CD4-positive, alpha-beta memory T cell (primary cell): ENCODE measurements at regions not wholly inside any gene's neighbourhood (a gene's known extent, or its start where the extent isn't known, plus 50 kb on each side); places are given as distances from the start of the nearest gene placed in this dataset.

Experiments used
- CTCF ChIA-PET: fragments of 350-600 bp; sonication (Branson Sonifier 250); formaldehyde crosslinking; loops from one replicate; lab custom pipeline; 2021; ENCODE audit warnings: inconsistent platforms; ENCODE audit not compliant: partially characterized antibody; lab: Charles Lee
- POLR2A ChIA-PET: fragments of 350-600 bp; sonication (Branson Sonifier 250); formaldehyde crosslinking; loops from one replicate; lab custom pipeline; 2021; ENCODE audit not compliant: partially characterized antibody; lab: Charles Lee
- DNase-seq, 5 donors: peaks; one replicate each; pipeline versions ENCODE4 v3.0.0 to v3.0.0-alpha.2; 2020 to 2022; ENCODE audit warnings: mixed read lengths in 1 of 5
- H3K27ac ChIP-seq: one replicate; pipeline ENCODE4 v1.7.0; 2013; ENCODE audit warnings: low read depth, low read length
- H3K27me3 ChIP-seq: 2 replicates; pipeline ENCODE4 v1.7.0; 2013; ENCODE audit warnings: mild to moderate bottlenecking, low read length, moderate library complexity; ENCODE audit not compliant: insufficient read depth
- H3K36me3 ChIP-seq: 2 replicates; pipeline ENCODE4 v1.7.0; 2013; ENCODE audit warnings: mild to moderate bottlenecking, low read length, moderate library complexity; ENCODE audit not compliant: insufficient read depth
- H3K4me1 ChIP-seq: 2 replicates; pipeline ENCODE4 v1.7.0; 2013; ENCODE audit warnings: mild to moderate bottlenecking, low read length, moderate library complexity; ENCODE audit not compliant: insufficient read depth
- H3K4me3 ChIP-seq, 2 donors: one replicate each; pipeline ENCODE4 v1.7.0; 2013; ENCODE audit warnings: low read length in 2 of 2, mild to moderate bottlenecking in 1 of 2
- H3K9me3 ChIP-seq, 2 donors: one replicate each; pipeline ENCODE4 v1.7.0; 2013; ENCODE audit warnings: low read length in 2 of 2, control low read depth in 1 of 2; ENCODE audit not compliant: control insufficient read depth in 1 of 2
- H3K27ac Mint-ChIP-seq, 7 donors: one replicate each; pipeline ENCODE4 v1.8.0; 2020 to 2021; ENCODE audit warnings: mixed read lengths in 7 of 7, mild to moderate bottlenecking in 6 of 7, inconsistent platforms in 3 of 7, moderate library complexity in 3 of 7
- H3K27me3 Mint-ChIP-seq, 2 donors: one replicate each; pipeline ENCODE4 v1.8.0; 2020 to 2021; ENCODE audit warnings: mixed read lengths in 2 of 2
- H3K36me3 Mint-ChIP-seq, 2 donors: one replicate each; pipeline ENCODE4 v1.8.0; 2020 to 2021; ENCODE audit warnings: mixed read lengths in 2 of 2, inconsistent platforms in 1 of 2, mild to moderate bottlenecking in 1 of 2
- H3K4me1 Mint-ChIP-seq, 4 donors: one replicate each; pipeline ENCODE4 v1.8.0; 2020 to 2021; ENCODE audit warnings: mixed read lengths in 4 of 4, mild to moderate bottlenecking in 1 of 4
- H3K4me3 Mint-ChIP-seq, 8 donors: one replicate each; pipeline ENCODE4 v1.8.0; 2020 to 2021; ENCODE audit warnings: mixed read lengths in 8 of 8, mild to moderate bottlenecking in 7 of 8, moderate library complexity in 6 of 8, inconsistent platforms in 3 of 8
- H3K9me3 Mint-ChIP-seq, 8 donors: one replicate each; pipeline ENCODE4 v1.8.0; 2020 to 2021; ENCODE audit warnings: mixed read lengths in 8 of 8, mild to moderate bottlenecking in 5 of 8, inconsistent platforms in 3 of 8, moderate library complexity in 1 of 8
- intact Hi-C: fragments of 100-400 bp; cut with micrococcal nuclease; formaldehyde crosslinking; loops from one replicate; pipeline ENCODE4 v1.15.1; 2023

DNA sequence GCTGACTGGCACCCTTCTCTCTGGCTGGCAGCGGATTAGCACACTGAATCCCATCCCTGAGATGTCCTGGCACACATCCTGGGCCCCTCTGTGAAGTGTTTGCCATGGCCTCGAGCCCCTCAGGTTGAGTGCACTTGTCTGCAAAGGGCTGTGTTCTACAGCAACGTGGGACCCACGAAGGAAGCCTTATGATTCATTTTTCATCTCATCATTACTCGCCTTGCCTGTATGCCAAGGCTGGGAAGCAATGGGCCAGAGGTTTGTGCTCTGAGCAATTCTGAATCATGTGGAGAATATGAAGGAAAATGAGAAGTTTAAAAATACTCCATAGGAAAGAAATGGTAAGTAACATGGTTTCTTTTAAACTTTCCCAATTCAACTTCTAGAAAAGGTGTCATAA, 124.8 kb upstream of the LMO4 start:
- Mint-ChIP-seq H3K36me3 (no peaks in the 10 kb centered on the region), H3K27me3 (peaks cover 15 to 33% of the 10 kb centered on the region in 2 donors), H3K4me3 (peak overlapping the region in 1 of 8 donors; percentile 8), H3K9me3 (peaks cover 0 to 2% (median 0%) of the 10 kb centered on the region in 8 donors), H3K27ac (no peak overlapping the region), H3K4me1 (peaks cover 0 to 12% (median 5%) of the 10 kb centered on the region in 4 donors)
- no peaks in the 10 kb centered on the region for H3K9me3 ChIP-seq
- no peak overlapping the region for H3K27ac ChIP-seq
- no peaks in the 10 kb centered on the region for H3K27me3 ChIP-seq
- DNase-seq = no peak
- no peaks in the 10 kb centered on the region for H3K36me3 ChIP-seq
- ChIA-PET CTCF (interaction anchor here (1.5 kb wide), 1 partner anchor 17 kb away, joined by 3 read pairs; no protein-coding TSS in a partner anchor), POLR2A (no interaction called here)
- H3K4me1 ChIP-seq = no peaks in the 10 kb centered on the region
- H3K4me3 ChIP-seq = no peak overlapping the region
- intact Hi-C loops = no loop called here

GRCh38 chr1:87204441-87204840, 124.2 kb upstream of the LMO4 start:
- CTCF ChIA-PET = interaction anchor here (1.5 kb wide), 1 partner anchor 18 kb away, joined by 3 read pairs; no protein-coding TSS in a partner anchor
- H3K9me3 ChIP-seq = no peaks in the 10 kb centered on the region
- peaks cover 15 to 34% of the 10 kb centered on the region in 2 donors for H3K27me3 Mint-ChIP-seq
- no peaks in the 10 kb centered on the region for H3K36me3 ChIP-seq
- no peak overlapping the region for H3K4me3 ChIP-seq
- POLR2A ChIA-PET = no interaction called here
- H3K27me3 ChIP-seq = no peaks in the 10 kb centered on the region
- no peak overlapping the region for H3K27ac ChIP-seq
- intact Hi-C loops = no loop called here
- H3K27ac Mint-ChIP-seq = no peak overlapping the region
- no peaks in the 10 kb centered on the region for H3K4me1 ChIP-seq
- no peaks in the 10 kb centered on the region for H3K36me3 Mint-ChIP-seq
- peaks cover 0 to 2% (median 0%) of the 10 kb centered on the region in 8 donors for H3K9me3 Mint-ChIP-seq
- peaks cover 0 to 12% (median 5%) of the 10 kb centered on the region in 4 donors for H3K4me1 Mint-ChIP-seq
- no peak overlapping the region for H3K4me3 Mint-ChIP-seq
- no peak for DNase-seq

DNA sequence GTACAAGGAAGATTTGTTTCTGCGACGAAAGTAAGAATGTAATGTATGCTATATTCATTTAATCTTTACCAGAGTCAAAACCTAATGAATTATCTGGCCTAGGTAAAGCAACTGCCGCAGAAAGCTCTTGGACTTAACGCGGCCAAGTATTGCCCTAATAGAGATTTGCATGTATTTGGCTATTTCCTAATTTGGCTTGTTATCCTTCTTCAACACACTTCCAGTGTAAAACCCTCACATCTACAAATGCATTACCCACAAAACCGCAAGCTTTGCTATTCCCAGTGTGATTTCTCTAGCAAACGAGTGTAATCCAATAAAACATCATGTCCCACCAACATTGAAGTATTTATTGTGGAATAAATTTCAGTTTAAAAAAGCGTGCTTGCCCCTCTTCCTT, 123.8 kb upstream of the LMO4 start:
- POLR2A ChIA-PET = no interaction called here
- CTCF ChIA-PET = interaction anchor here (1.5 kb wide), 1 partner anchor 18 kb away, joined by 3 read pairs; no protein-coding TSS in a partner anchor
- Mint-ChIP-seq H3K9me3 (peaks cover 0 to 2% (median 0%) of the 10 kb centered on the region in 8 donors), H3K4me1 (peaks cover 0 to 12% (median 5%) of the 10 kb centered on the region in 4 donors), H3K27ac (no peak overlapping the region), H3K36me3 (no peaks in the 10 kb centered on the region), H3K4me3 (no peak overlapping the region), H3K27me3 (peaks cover 15 to 29% of the 10 kb centered on the region in 2 donors)
- intact Hi-C loops = no loop called here
- Histone ChIP-seq H3K36me3 (no peaks in the 10 kb centered on the region), H3K4me1 (no peaks in the 10 kb centered on the region), H3K27me3 (no peaks in the 10 kb centered on the region), H3K4me3 (no peak overlapping the region), H3K27ac (no peak overlapping the region), H3K9me3 (no peaks in the 10 kb centered on the region)
- DNase-seq = no peak

- H3K4me3 ChIP-seq = no peak overlapping the region
- no peaks in the 10 kb centered on the region for H3K9me3 ChIP-seq
- Mint-ChIP-seq H3K9me3 (peaks cover 0 to 2% (median 0%) of the 10 kb centered on the region in 8 donors), H3K4me1 (peaks cover 0 to 12% (median 5%) of the 10 kb centered on the region in 4 donors), H3K4me3 (no peak overlapping the region), H3K27ac (no peak overlapping the region), H3K36me3 (no peaks in the 10 kb centered on the region), H3K27me3 (peaks cover 16 to 21% of the 10 kb centered on the region in 2 donors)
- H3K27ac ChIP-seq = no peak overlapping the region
- ChIA-PET CTCF (no interaction called here), POLR2A (no interaction called here)
- H3K4me1 ChIP-seq = no peaks in the 10 kb centered on the region
- no peaks in the 10 kb centered on the region for H3K36me3 ChIP-seq
- intact Hi-C loops = no loop called here
- DNase-seq = no peak
- H3K27me3 ChIP-seq = no peaks in the 10 kb centered on the region
Observed at GRCh38 chr1:87206044-87206831, 122.4 kb upstream of the LMO4 start.

GRCh38 chr1:87208080-87208479, 120.6 kb upstream of the LMO4 start:
- intact Hi-C loops = no loop called here
- no peaks in the 10 kb centered on the region for H3K27me3 ChIP-seq
- no peak overlapping the region for H3K27ac ChIP-seq
- Mint-ChIP-seq H3K36me3 (no peaks in the 10 kb centered on the region), H3K27me3 (peaks cover 6 to 11% of the 10 kb centered on the region in 2 donors), H3K4me1 (peaks cover 0 to 3% (median 0%) of the 10 kb centered on the region in 4 donors), H3K4me3 (no peak overlapping the region), H3K27ac (no peak overlapping the region), H3K9me3 (peaks cover 0 to 2% (median 0%) of the 10 kb centered on the region in 8 donors)
- no peak overlapping the region for H3K4me3 ChIP-seq
- H3K9me3 ChIP-seq = no peaks in the 10 kb centered on the region
- no peaks in the 10 kb centered on the region for H3K36me3 ChIP-seq
- DNase-seq = no peak
- CTCF ChIA-PET = no interaction called here
- no peaks in the 10 kb centered on the region for H3K4me1 ChIP-seq
- POLR2A ChIA-PET = no interaction called here

- intact Hi-C loops = no loop called here
- POLR2A ChIA-PET = no interaction called here
- Histone ChIP-seq H3K36me3 (no peaks in the 10 kb centered on the region), H3K4me3 (no peak overlapping the region), H3K4me1 (no peaks in the 10 kb centered on the region), H3K27ac (no peak overlapping the region), H3K27me3 (no peaks in the 10 kb centered on the region), H3K9me3 (no peaks in the 10 kb centered on the region)
- H3K4me1 Mint-ChIP-seq = no peaks in the 10 kb centered on the region
- no peak overlapping the region for H3K4me3 Mint-ChIP-seq
- CTCF ChIA-PET = no interaction called here
- H3K9me3 Mint-ChIP-seq = peaks cover 0 to 2% (median 0%) of the 10 kb centered on the region in 8 donors
- H3K36me3 Mint-ChIP-seq = no peaks in the 10 kb centered on the region
- H3K27ac Mint-ChIP-seq = no peak overlapping the region
- DNase-seq = no peak
- H3K27me3 Mint-ChIP-seq = peaks cover 6 to 11% of the 10 kb centered on the region in 2 donors
Observed at GRCh38 chr1:87208931-87209330, 119.7 kb upstream of the LMO4 start.

DNA sequence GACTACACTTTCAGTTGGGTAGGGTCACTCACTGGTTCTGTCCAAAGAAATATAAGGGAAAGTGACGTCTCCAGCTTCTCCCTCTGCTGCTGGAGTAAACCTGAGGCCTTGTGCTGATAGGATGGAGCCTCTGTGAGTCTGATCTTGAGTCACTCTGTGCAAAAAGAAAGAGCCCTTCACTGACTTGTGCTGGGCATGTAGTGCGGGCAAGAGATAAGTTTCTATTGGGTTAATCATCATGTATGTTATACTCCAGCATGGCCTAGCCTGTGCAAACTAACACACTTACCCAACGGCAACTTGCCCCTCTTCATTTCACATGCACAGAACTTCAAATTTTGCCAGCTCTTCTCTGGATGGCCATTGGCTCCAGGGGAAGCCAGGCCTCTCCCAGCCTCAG, 118.5 kb upstream of the LMO4 start:
- intact Hi-C loops = no loop called here
- ChIA-PET POLR2A (no interaction called here), CTCF (no interaction called here)
- Histone ChIP-seq H3K27ac (no peak overlapping the region), H3K36me3 (no peaks in the 10 kb centered on the region), H3K27me3 (no peaks in the 10 kb centered on the region), H3K9me3 (no peaks in the 10 kb centered on the region), H3K4me3 (no peak overlapping the region), H3K4me1 (no peaks in the 10 kb centered on the region)
- no peak overlapping the region for H3K4me3 Mint-ChIP-seq
- H3K9me3 Mint-ChIP-seq = peaks cover 0 to 5% (median 2%) of the 10 kb centered on the region in 8 donors
- DNase-seq = no peak
- no peaks in the 10 kb centered on the region for H3K36me3 Mint-ChIP-seq
- H3K27ac Mint-ChIP-seq = no peak overlapping the region
- peaks cover 4 to 15% of the 10 kb centered on the region in 2 donors for H3K27me3 Mint-ChIP-seq
- H3K4me1 Mint-ChIP-seq = no peaks in the 10 kb centered on the region
